NT2/D1 (cell line): ENCODE measurements at regions not wholly inside any gene's neighbourhood (a gene's known extent, or its start where the extent isn't known, plus 50 kb on each side); places are given as distances from the start of the nearest gene placed in this dataset.

Experiments used
- SUZ12 ChIP-seq: IDR thresholded peaks from 2 replicates; pipeline ENCODE4 v1.6.1; 2011; ENCODE audit not compliant: insufficient read length, insufficient read depth; ENCODE audit errors: extremely low read depth
- YY1 ChIP-seq: IDR thresholded peaks from 2 replicates; pipeline ENCODE4 v1.6.1; 2011; ENCODE audit not compliant: insufficient read length, insufficient read depth
- ZNF274 ChIP-seq: IDR thresholded peaks from 2 replicates; pipeline ENCODE4 v1.6.1; 2011; ENCODE audit warnings: mild to moderate bottlenecking, low read depth, low read length

GRCh38 chr2:49794396-49794795 lies 640.1 kb upstream of the FSHR start:
- no peak for TF ChIP-seq ZNF274
- no peak for TF ChIP-seq YY1
- TF ChIP-seq SUZ12: no peak
